Kidney (tissue), 13 donors: ENCODE measurements at regions not wholly inside any gene's neighbourhood (a gene's known extent, or its start where the extent isn't known, plus 50 kb on each side); places are given as distances from the start of the nearest gene placed in this dataset.

Source experiments
- DNase-seq, 5 donors: peaks; one replicate each; pipeline ENCODE4 v3.0.0-alpha.2; 2013 to 2020
- FAIRE-seq: peaks from 2 replicates; lab custom pipeline; 2012; peaks lifted over from hg19 to GRCh38; lab: Jason Lieb, UNC
- H3K27ac ChIP-seq, 2 donors: one replicate each; pipeline ENCODE4 v1.7.0; 2013; ENCODE audit warnings: low read depth in 2 of 2, low read length in 2 of 2, inconsistent platforms in 1 of 2
- H3K27me3 ChIP-seq: one replicate; pipeline ENCODE4 v1.7.1; 2013; ENCODE audit warnings: low read length, inconsistent platforms; ENCODE audit not compliant: control insufficient read depth, insufficient read depth
- H3K36me3 ChIP-seq, 3 donors: one replicate each; pipeline versions ENCODE4 v1.7.0 to v1.7.1; 2013; ENCODE audit warnings: low read length in 3 of 3, control low read depth in 1 of 3, inconsistent platforms in 1 of 3; ENCODE audit not compliant: insufficient read depth in 3 of 3, control insufficient read depth in 2 of 3
- H3K4me1 ChIP-seq, 3 donors: one replicate each; pipeline versions ENCODE4 v1.7.0 to v1.7.1; 2013; ENCODE audit warnings: low read length in 3 of 3, inconsistent platforms in 1 of 3, low read depth in 1 of 3; ENCODE audit not compliant: control insufficient read depth in 2 of 3, insufficient read depth in 2 of 3
- H3K4me3 ChIP-seq, 3 donors: one replicate each; pipeline versions ENCODE4 v1.7.0 to v1.8.1; 2013; ENCODE audit warnings: low read length in 3 of 3, control low read depth in 1 of 3, inconsistent platforms in 1 of 3
- H3K9ac ChIP-seq, 3 donors: one replicate each; pipeline versions ENCODE4 v1.7.0 to v1.7.1; 2013; ENCODE audit warnings: low read length in 3 of 3, control low read depth in 1 of 3, inconsistent platforms in 1 of 3
- H3K9me3 ChIP-seq, 3 donors: one replicate each; pipeline versions ENCODE4 v1.7.0 to v1.7.1; 2013; ENCODE audit warnings: low read length in 3 of 3, control low read depth in 1 of 3, inconsistent platforms in 1 of 3; ENCODE audit not compliant: control insufficient read depth in 2 of 3, insufficient read depth in 1 of 3
- CTCF ChIP-seq: IDR thresholded peaks from 3 replicates; pipeline ENCODE4 v1.5.1; 2012; ENCODE audit warnings: mild to moderate bottlenecking, moderate library complexity, borderline replicate concordance; ENCODE audit not compliant: insufficient read depth; ENCODE audit errors: extremely low read depth
- intact Hi-C: fragments of 100-400 bp; cut with DNase I; formaldehyde crosslinking; loops from one replicate; pipeline ENCODE4 v1.11.1; 2022
- donor health status: control.
- donor health status: control.
- donor health status: control.
- donor health status: control.
- donor health status: control.
- donor health status: DM: yes; HTN: yes; CAD: no.
- donor health status: Normal renal cell carcinoma (clear cell type).

- no peak for FAIRE-seq
- Histone ChIP-seq H3K27ac (no peak overlapping the region), H3K9me3 (no peaks in the 10 kb centered on the region), H3K4me1 (no peaks in the 10 kb centered on the region), H3K27me3 (no peaks in the 10 kb centered on the region), H3K9ac (no peak overlapping the region), H3K36me3 (no peaks in the 10 kb centered on the region), H3K4me3 (no peak overlapping the region)
- intact Hi-C loops: no loop called here
- TF ChIP-seq CTCF: no peak
- DNase-seq: no peak
These were observed 315.9 kb downstream of the BCHE start for GRCh38 chr3:165521131-165521871.

- H3K9me3 ChIP-seq: no peaks in the 10 kb centered on the region
- DNase-seq: no peak
- no peak overlapping the region for H3K4me3 ChIP-seq
- no peaks in the 10 kb centered on the region for H3K4me1 ChIP-seq
- H3K27me3 ChIP-seq: no peaks in the 10 kb centered on the region
- TF ChIP-seq CTCF: no peak
- H3K9ac ChIP-seq: no peak overlapping the region
- H3K36me3 ChIP-seq: no peaks in the 10 kb centered on the region
- FAIRE-seq: no peak
- no peak overlapping the region for H3K27ac ChIP-seq
- intact Hi-C loops: no loop called here
These were observed 317.5 kb downstream of the BCHE start for GRCh38 chr3:165519687-165520086.

GRCh38 chr3:165518346-165518745, 318.9 kb downstream of the BCHE start:
- DNase-seq: no peak
- TF ChIP-seq CTCF: no peak
- no peaks in the 10 kb centered on the region for H3K9me3 ChIP-seq
- no peaks in the 10 kb centered on the region for H3K36me3 ChIP-seq
- no peak overlapping the region for H3K27ac ChIP-seq
- no peaks in the 10 kb centered on the region for H3K4me1 ChIP-seq
- no peak overlapping the region for H3K9ac ChIP-seq
- no peak for FAIRE-seq
- no peak overlapping the region for H3K4me3 ChIP-seq
- no peaks in the 10 kb centered on the region for H3K27me3 ChIP-seq
- intact Hi-C loops: no loop called here
